Stimulated activated CD4-positive, alpha-beta T cell treated with anti-CD3 and anti-CD28 coated beads, TNF-alpha, amount 100 ng/mL, for 24 hours (primary cell): ENCODE measurements at regions not wholly inside any gene's neighbourhood (a gene's known extent, or its start where the extent isn't known, plus 50 kb on each side); places are given as distances from the start of the nearest gene placed in this dataset.

Source experiments
- DNase-seq, 3 experiments: peaks; one replicate each; pipeline ENCODE4 v3.0.0-alpha.2; 2020; ENCODE audit warnings: low read depth in 3 of 3

GRCh38 chr9:88229434-88229833 lies 91.2 kb upstream of the SPATA31C2 start:
- no peak for DNase-seq

GRCh38 chr9:88224938-88225337 lies 86.7 kb upstream of the SPATA31C2 start:
- no peak for DNase-seq

GRCh38 chr9:88221105-88221504 lies 82.8 kb upstream of the SPATA31C2 start:
- DNase-seq = no peak

- DNase-seq = no peak
These were observed 82.4 kb upstream of the SPATA31C2 start for GRCh38 chr9:88220652-88221051.

- DNase-seq = no peak
These were observed 81.3 kb upstream of the SPATA31C2 start for GRCh38 chr9:88219601-88220000.

- DNase-seq = no peak
These were observed 80.5 kb upstream of the SPATA31C2 start for GRCh38 chr9:88218726-88219125.

- no peak for DNase-seq
These were observed 78.1 kb upstream of the SPATA31C2 start for GRCh38 chr9:88216126-88216995.

- DNase-seq = no peak
These were observed 77.2 kb upstream of the SPATA31C2 start for GRCh38 chr9:88215196-88216125.

GRCh38 chr9:88202321-88202720 lies 64.0 kb upstream of the SPATA31C2 start:
- DNase-seq = no peak

GRCh38 chr9:88198341-88198807 lies 60.1 kb upstream of the SPATA31C2 start:
- no peak for DNase-seq

GRCh38 chr9:88197781-88198340 lies 59.6 kb upstream of the SPATA31C2 start:
- no peak for DNase-seq

- DNase-seq = no peak
These were observed 58.7 kb upstream of the SPATA31C2 start for GRCh38 chr9:88197016-88197415.

- DNase-seq = no peak
These were observed 58.0 kb upstream of the SPATA31C2 start for GRCh38 chr9:88196142-88196790.

GRCh38 chr9:88193766-88194165 lies 55.5 kb upstream of the SPATA31C2 start:
- no peak for DNase-seq

GRCh38 chr9:88191456-88191855 lies 53.2 kb upstream of the SPATA31C2 start:
- DNase-seq = no peak

- no peak for DNase-seq
These were observed 51.1 kb upstream of the SPATA31C2 start for GRCh38 chr9:88189371-88189770.
